Keratinocyte (primary cell): ENCODE measurements at regions not wholly inside any gene's neighbourhood (a gene's known extent, or its start where the extent isn't known, plus 50 kb on each side); places are given as distances from the start of the nearest gene placed in this dataset.

Source experiments
- DNase-seq: peaks from one replicate; pipeline ENCODE4 v3.0.0-alpha.2; 2011; ENCODE audit warnings: low read depth, missing footprints, low spot score
- FAIRE-seq: peaks from 2 replicates; lab custom pipeline; 2011; peaks lifted over from hg19 to GRCh38; lab: Jason Lieb, UNC
- H2AFZ ChIP-seq: 2 replicates; pipeline ENCODE4 v1.6.0; 2012; ENCODE audit warnings: low read length, control low read depth, inconsistent platforms; ENCODE audit not compliant: control insufficient read depth
- H3K27ac ChIP-seq: 2 replicates; pipeline ENCODE4 v1.5.1; 2011; ENCODE audit warnings: low read length; ENCODE audit not compliant: control insufficient read depth, insufficient read depth
- H3K27me3 ChIP-seq: 3 replicates; pipeline ENCODE4 v1.6.0; 2011; ENCODE audit warnings: low read length; ENCODE audit not compliant: control insufficient read depth, insufficient read depth; ENCODE audit errors: extremely low read depth
- H3K36me3 ChIP-seq, 2 experiments: 2 replicates in 1 of 2; 3 replicates in 1 of 2; pipeline ENCODE4 v1.5.1; 2011; ENCODE audit warnings: low read length in 2 of 2, mild to moderate bottlenecking in 1 of 2; ENCODE audit not compliant: control insufficient read depth in 2 of 2, insufficient read depth in 2 of 2; ENCODE audit errors: extremely low read depth in 1 of 2
- H3K4me1 ChIP-seq: 3 replicates; pipeline ENCODE4 v1.5.1; 2011; ENCODE audit warnings: low read length; ENCODE audit not compliant: control insufficient read depth, insufficient read depth; ENCODE audit errors: extremely low read depth
- H3K4me2 ChIP-seq: 3 replicates; pipeline ENCODE4 v1.6.0; 2011; ENCODE audit warnings: low read depth, low read length; ENCODE audit not compliant: control insufficient read depth, insufficient read depth; ENCODE audit errors: extremely low read depth
- H3K4me3 ChIP-seq, 3 experiments: fragments of 200-600 bp in 1 of 3; sonication (generic) in 1 of 3; 2 replicates in 2 of 3; 3 replicates in 1 of 3; pipeline ENCODE4 v1.5.1; 2011 to 2016; ENCODE audit warnings: low read length in 3 of 3, mild to moderate bottlenecking in 3 of 3, control low read depth in 2 of 3, inconsistent platforms in 1 of 3, low read depth in 1 of 3, mixed read lengths in 1 of 3, mixed run types in 1 of 3, moderate library complexity in 1 of 3; ENCODE audit not compliant: control insufficient read depth in 2 of 3, insufficient read depth in 2 of 3; ENCODE audit errors: extremely low read depth in 1 of 3
- H3K79me2 ChIP-seq: 2 replicates; pipeline ENCODE4 v1.6.0; 2012; ENCODE audit warnings: low read length; ENCODE audit not compliant: control insufficient read depth, insufficient read depth
- H3K9ac ChIP-seq: 3 replicates; pipeline ENCODE4 v1.6.0; 2011; ENCODE audit warnings: low read length; ENCODE audit not compliant: control insufficient read depth, insufficient read depth; ENCODE audit errors: extremely low read depth
- H3K9me1 ChIP-seq: 3 replicates; pipeline ENCODE4 v1.6.0; 2011; ENCODE audit warnings: low read length; ENCODE audit not compliant: control insufficient read depth, insufficient read depth; ENCODE audit errors: extremely low read depth
- H3K9me3 ChIP-seq: 2 replicates; pipeline ENCODE4 v1.5.1; 2012; ENCODE audit warnings: low read depth, low read length; ENCODE audit not compliant: control insufficient read depth
- H4K20me1 ChIP-seq: 3 replicates; pipeline ENCODE4 v1.6.0; 2011; ENCODE audit warnings: low read length; ENCODE audit not compliant: control insufficient read depth, insufficient read depth; ENCODE audit errors: extremely low read depth
- EZH2 ChIP-seq: IDR thresholded peaks from one replicate; pipeline ENCODE4 v1.6.1; 2012; ENCODE audit warnings: inconsistent platforms, mild to moderate bottlenecking, low read length, moderate library complexity
- dilution Hi-C: fragments of 300-500 bp; cut with MboI; formaldehyde crosslinking; loops from one replicate; pipeline ENCODE4 v1.7.0; 2020; ENCODE audit warnings: low sequenced_read_pairs; ENCODE audit not compliant: extremely low pct_ligation_motif_present
- TF ChIP-seq, protein P1 (sequence below), 3 experiments: IDR thresholded peaks in 1 of 3; conservative IDR thresholded peaks in 1 of 3; optimal IDR thresholded peaks in 1 of 3; 2 replicates in 2 of 3; 3 replicates in 1 of 3; pipeline versions ENCODE3 to v1.5.1; 2011; ENCODE audit warnings: low read length in 3 of 3, mild to moderate bottlenecking in 3 of 3, moderate library complexity in 2 of 3, control low read depth in 1 of 3, inconsistent platforms in 1 of 3; ENCODE audit not compliant: insufficient read depth in 2 of 3; ENCODE audit errors: extremely low read depth in 1 of 3

DNA sequence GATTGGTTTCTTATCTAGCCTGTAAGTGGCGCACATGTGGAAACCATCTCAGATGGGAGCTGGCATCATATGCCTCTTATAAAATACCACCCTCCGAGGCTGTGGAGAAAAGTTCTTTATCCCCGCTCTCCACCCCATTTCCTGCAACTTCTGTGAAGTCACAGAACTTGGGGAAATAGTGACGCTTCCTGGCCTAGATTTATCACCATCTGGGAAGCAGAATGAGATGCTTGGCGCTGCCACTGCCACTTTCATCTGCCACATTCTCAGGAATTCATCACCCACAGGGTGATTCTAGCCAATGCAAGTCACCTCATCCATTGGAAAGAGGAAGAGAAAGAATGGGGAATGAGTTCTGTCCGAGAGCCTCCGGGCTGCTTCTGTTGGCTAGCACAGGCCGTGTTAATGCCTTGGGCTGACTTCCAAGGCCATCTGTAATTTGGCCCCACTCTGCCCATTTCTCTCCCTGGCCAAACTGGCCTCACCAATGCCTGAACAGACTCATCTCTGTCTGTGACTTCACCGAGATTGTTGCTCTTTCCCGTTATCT lies 148.8 kb upstream of the SOX4 start:
- DNase-seq (no peak), FAIRE-seq (no peak)
- dilution Hi-C loops = no loop called here
- no peaks in the 10 kb centered on the region for H3K27me3 ChIP-seq
- no peak overlapping the region for H3K9ac ChIP-seq
- H3K9me1 ChIP-seq = no peaks in the 10 kb centered on the region
- H3K4me3 ChIP-seq = no peak overlapping the region
- no peaks in the 10 kb centered on the region for H3K79me2 ChIP-seq
- TF ChIP-seq EZH2 = no peak
- TF ChIP-seq, protein P1, sequence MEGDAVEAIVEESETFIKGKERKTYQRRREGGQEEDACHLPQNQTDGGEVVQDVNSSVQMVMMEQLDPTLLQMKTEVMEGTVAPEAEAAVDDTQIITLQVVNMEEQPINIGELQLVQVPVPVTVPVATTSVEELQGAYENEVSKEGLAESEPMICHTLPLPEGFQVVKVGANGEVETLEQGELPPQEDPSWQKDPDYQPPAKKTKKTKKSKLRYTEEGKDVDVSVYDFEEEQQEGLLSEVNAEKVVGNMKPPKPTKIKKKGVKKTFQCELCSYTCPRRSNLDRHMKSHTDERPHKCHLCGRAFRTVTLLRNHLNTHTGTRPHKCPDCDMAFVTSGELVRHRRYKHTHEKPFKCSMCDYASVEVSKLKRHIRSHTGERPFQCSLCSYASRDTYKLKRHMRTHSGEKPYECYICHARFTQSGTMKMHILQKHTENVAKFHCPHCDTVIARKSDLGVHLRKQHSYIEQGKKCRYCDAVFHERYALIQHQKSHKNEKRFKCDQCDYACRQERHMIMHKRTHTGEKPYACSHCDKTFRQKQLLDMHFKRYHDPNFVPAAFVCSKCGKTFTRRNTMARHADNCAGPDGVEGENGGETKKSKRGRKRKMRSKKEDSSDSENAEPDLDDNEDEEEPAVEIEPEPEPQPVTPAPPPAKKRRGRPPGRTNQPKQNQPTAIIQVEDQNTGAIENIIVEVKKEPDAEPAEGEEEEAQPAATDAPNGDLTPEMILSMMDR (optimal IDR thresholded peaks at IDR 0.05 in 1 of 3, IDR thresholded peaks at IDR 0.05 in 1 of 3, conservative IDR thresholded peaks at IDR 0.05 in 1 of 3; ENCODE audit: extremely low read depth in 1 of 3, insufficient read depth in 2 of 3, low read length in 3 of 3) = no peak
- no peak overlapping the region for H2AFZ ChIP-seq
- no peaks in the 10 kb centered on the region for H3K36me3 ChIP-seq
- no peaks in the 10 kb centered on the region for H3K9me3 ChIP-seq
- no peaks in the 10 kb centered on the region for H3K4me1 ChIP-seq
- no peak overlapping the region for H3K27ac ChIP-seq
- H3K4me2 ChIP-seq = no peak overlapping the region
- no peaks in the 10 kb centered on the region for H4K20me1 ChIP-seq

DNA sequence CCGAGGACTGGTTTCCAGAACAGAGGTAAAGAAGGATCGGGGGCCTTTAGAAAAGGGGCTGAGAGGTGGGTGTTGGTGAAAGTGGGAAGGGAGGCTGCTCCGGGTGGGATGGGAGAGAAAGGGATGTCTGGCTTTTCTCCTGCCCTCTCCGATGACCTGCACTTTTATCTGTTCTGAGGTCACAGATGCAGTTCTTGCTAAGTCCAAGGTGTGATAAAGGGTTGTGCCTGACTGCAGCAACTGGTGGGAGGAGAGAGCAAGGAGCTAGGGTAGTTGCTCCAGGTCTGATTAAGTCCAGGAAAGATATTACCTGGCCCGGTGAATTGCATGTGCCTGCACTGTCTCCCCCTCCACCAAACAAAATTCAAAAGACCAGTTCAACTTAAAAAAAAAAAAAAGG lies 145.6 kb upstream of the SOX4 start:
- no peaks in the 10 kb centered on the region for H3K36me3 ChIP-seq
- H3K9me1 ChIP-seq = no peaks in the 10 kb centered on the region
- dilution Hi-C loops = no loop called here
- H3K4me3 ChIP-seq = no peak overlapping the region
- no peaks in the 10 kb centered on the region for H3K4me1 ChIP-seq
- no peak for DNase-seq
- H3K4me2 ChIP-seq = no peak overlapping the region
- no peak overlapping the region for H3K27ac ChIP-seq
- H3K79me2 ChIP-seq = no peaks in the 10 kb centered on the region
- no peak overlapping the region for H2AFZ ChIP-seq
- H3K9ac ChIP-seq = no peak overlapping the region
- no peaks in the 10 kb centered on the region for H4K20me1 ChIP-seq
- H3K9me3 ChIP-seq = no peaks in the 10 kb centered on the region
- no peaks in the 10 kb centered on the region for H3K27me3 ChIP-seq
- TF ChIP-seq, protein P1 (optimal IDR thresholded peaks at IDR 0.05 in 1 of 3, IDR thresholded peaks at IDR 0.05 in 1 of 3, conservative IDR thresholded peaks at IDR 0.05 in 1 of 3; ENCODE audit: extremely low read depth in 1 of 3, insufficient read depth in 2 of 3, low read length in 3 of 3) = no peak
- TF ChIP-seq EZH2 = no peak
- no peak for FAIRE-seq
